ENCODE measurements at regions not wholly inside any gene's neighbourhood (a gene's known extent, or its start where the extent isn't known, plus 50 kb on each side); places are given as distances from the start of the nearest gene placed in this dataset.

DNA sequence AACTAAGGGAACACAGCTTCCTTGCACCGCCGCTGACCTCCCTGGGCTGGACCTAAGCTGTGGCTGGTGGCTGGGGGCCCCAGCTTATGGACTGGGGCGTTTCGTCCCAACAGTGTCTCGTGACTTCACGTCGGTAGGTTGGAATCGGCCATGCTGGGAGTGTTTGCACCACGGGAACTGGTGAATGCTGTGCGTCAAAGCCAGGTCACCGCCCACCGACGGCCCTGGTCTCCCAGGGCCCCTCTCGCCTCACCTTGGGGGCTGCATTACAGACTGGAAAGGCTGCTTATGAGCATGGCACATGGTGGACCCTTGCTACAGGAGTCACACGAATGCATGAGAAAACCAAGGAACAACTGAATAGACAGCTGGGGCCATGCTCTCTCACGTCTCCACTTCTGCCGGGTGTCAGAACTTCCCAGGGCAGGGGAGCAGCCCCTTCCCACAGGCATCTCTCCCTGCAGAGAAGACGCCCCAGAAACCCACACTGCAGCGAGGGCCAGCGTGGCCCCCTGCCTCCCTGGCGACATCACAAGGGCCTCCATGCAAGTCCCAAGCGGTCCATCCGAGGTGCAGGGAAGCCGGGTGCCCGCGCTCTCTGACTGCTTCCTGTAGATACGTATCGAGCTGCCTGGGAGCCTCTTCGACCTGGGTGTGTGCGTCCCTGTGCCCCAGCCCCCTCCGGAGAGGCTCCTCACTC lies 81.7 kb downstream of the SIK1 start:
- TF ChIP-seq GATA3 (IDR thresholded peaks at IDR 0.05; ENCODE audit: low read depth, low read length): no peak
- TF ChIP-seq GATA2 (IDR thresholded peaks at IDR 0.05; ENCODE audit: low read depth, low read length): no peak
